Testis (tissue), 2 donors: ENCODE measurements at regions not wholly inside any gene's neighbourhood (a gene's known extent, or its start where the extent isn't known, plus 50 kb on each side); places are given as distances from the start of the nearest gene placed in this dataset.

Experiments
- DNase-seq: peaks from one replicate; pipeline ENCODE4 v3.0.0-alpha.2; 2019
- H3K27ac ChIP-seq, 2 donors: fragments of 200-600 bp; sonication (generic); one replicate each; pipeline ENCODE4 v1.5.1; 2019
- H3K27me3 ChIP-seq: fragments of 200-600 bp; sonication (generic); one replicate; pipeline ENCODE4 v1.5.1; 2019
- H3K36me3 ChIP-seq: fragments of 200-600 bp; sonication (generic); one replicate; pipeline ENCODE4 v1.5.1; 2017; ENCODE audit warnings: low read depth; ENCODE audit errors: missing control alignments
- H3K4me1 ChIP-seq: fragments of 200-600 bp; sonication (generic); one replicate; pipeline ENCODE4 v1.5.1; 2019
- H3K4me3 ChIP-seq, 2 donors: fragments of 200-600 bp; sonication (generic); one replicate each; pipeline ENCODE4 v1.5.1; 2017 to 2019
- H3K9me3 ChIP-seq: fragments of 200-600 bp; sonication (generic); one replicate; pipeline ENCODE4 v1.5.1; 2017
- POLR2A ChIP-seq: fragments of 450-650 bp; IDR thresholded peaks from one replicate; pipeline ENCODE4 v1.6.1; 2017; ENCODE audit warnings: antibody characterized with exemption, mild to moderate bottlenecking, moderate library complexity
- WGBS, 2 donors: methylation state at CpG; one replicate each; pipeline ENCODE4 v1.1.5; 2018; 5-methylcytosine and 5-hydroxymethylcytosine counted together
- intact Hi-C: fragments of 100-400 bp; cut with DNase I; formaldehyde crosslinking; loops from one replicate; pipeline ENCODE4 v1.15.1; 2023; ENCODE audit warnings: low total_unique reads
- TF ChIP-seq, protein P1 (sequence below), 3 experiments: fragments of 450-650 bp in 2 of 3; fragments of 200-600 bp in 1 of 3; sonication (generic) in 1 of 3; IDR thresholded peaks; one replicate each; pipeline ENCODE4 v1.5.1; 2016 to 2019; ENCODE audit warnings: antibody characterized with exemption in 3 of 3, mild to moderate bottlenecking in 2 of 3, moderate library complexity in 1 of 3

DNA sequence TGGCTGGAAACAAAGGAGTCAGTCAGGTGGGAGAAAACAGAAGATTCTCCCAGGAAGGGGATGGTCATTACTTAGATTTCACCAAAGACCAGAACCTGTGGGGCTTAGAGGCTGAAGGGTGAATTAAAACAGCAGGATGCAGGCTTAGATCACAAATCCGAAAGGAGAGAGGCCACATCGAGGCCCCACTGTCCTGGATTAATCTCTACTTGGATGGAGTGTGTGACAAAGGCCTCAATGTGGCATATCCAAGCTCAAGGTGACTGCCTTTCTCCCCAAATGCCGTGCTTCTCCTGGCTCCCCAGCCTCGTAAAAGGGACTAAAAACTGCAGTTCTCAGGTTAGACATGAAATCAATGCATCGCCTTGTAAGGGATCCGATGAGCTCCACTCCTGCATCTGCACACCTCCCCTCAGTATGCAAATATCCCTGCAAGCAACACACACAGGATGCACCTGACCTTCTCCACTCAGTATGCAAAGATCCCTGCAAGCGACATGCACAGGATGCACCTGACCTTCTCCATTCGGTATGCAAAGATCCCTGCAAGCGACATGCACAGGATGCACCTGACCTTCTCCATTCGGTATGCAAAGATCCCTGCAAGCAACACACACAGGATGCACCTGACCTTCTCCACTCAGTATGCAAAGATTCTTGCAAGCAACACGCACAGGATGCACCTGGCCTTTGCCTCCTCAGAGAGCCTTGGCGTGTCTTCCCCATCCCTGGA, 447.4 kb downstream of the BRD1 start:
- H3K27me3 ChIP-seq, result no peaks in the 10 kb centered on the region
- intact Hi-C loops, result no loop called here
- no peaks in the 10 kb centered on the region for H3K4me1 ChIP-seq
- no peak overlapping the region for H3K4me3 ChIP-seq
- no peak overlapping the region for H3K27ac ChIP-seq
- no peak for DNase-seq
- WGBS, 2 donors, result 70 to 73% methylated on average over 12 of the region's 12 CpGs
- no peaks in the 10 kb centered on the region for H3K36me3 ChIP-seq
- no peak for TF ChIP-seq POLR2A
- TF ChIP-seq, protein P1, sequence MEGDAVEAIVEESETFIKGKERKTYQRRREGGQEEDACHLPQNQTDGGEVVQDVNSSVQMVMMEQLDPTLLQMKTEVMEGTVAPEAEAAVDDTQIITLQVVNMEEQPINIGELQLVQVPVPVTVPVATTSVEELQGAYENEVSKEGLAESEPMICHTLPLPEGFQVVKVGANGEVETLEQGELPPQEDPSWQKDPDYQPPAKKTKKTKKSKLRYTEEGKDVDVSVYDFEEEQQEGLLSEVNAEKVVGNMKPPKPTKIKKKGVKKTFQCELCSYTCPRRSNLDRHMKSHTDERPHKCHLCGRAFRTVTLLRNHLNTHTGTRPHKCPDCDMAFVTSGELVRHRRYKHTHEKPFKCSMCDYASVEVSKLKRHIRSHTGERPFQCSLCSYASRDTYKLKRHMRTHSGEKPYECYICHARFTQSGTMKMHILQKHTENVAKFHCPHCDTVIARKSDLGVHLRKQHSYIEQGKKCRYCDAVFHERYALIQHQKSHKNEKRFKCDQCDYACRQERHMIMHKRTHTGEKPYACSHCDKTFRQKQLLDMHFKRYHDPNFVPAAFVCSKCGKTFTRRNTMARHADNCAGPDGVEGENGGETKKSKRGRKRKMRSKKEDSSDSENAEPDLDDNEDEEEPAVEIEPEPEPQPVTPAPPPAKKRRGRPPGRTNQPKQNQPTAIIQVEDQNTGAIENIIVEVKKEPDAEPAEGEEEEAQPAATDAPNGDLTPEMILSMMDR (IDR thresholded peaks at IDR 0.05), result no peak
- H3K9me3 ChIP-seq, result no peaks in the 10 kb centered on the region

DNA sequence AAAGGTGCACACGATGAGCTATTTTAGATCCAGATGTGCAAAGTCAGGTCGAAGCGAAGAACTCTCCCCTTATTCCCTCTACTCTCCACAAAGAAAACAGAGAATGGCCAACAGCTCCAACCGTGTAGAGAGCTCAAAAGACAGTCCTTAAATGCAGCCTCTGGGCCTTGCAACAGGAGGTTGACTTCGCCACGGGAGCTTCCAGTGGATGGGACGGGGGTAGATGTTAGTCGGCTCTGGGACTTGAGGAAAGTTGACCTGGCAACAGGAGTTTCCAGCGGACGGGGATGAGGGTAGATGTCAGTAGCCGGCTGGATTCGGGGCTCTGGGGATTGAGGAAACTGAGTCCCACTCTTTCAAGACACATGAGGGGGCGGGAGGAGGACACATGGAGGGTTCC, 450.4 kb downstream of the BRD1 start:
- TF ChIP-seq, protein P1 (IDR thresholded peaks at IDR 0.05), result no peak
- no peak for TF ChIP-seq POLR2A
- no peak for DNase-seq
- 78 to 80% methylated on average over 13 of the region's 13 CpGs for WGBS, 2 donors
- Histone ChIP-seq H3K27me3 (no peaks in the 10 kb centered on the region), H3K27ac (no peak overlapping the region), H3K4me1 (no peaks in the 10 kb centered on the region), H3K9me3 (no peaks in the 10 kb centered on the region), H3K36me3 (no peaks in the 10 kb centered on the region), H3K4me3 (no peak overlapping the region)
- intact Hi-C loops, result no loop called here

DNA sequence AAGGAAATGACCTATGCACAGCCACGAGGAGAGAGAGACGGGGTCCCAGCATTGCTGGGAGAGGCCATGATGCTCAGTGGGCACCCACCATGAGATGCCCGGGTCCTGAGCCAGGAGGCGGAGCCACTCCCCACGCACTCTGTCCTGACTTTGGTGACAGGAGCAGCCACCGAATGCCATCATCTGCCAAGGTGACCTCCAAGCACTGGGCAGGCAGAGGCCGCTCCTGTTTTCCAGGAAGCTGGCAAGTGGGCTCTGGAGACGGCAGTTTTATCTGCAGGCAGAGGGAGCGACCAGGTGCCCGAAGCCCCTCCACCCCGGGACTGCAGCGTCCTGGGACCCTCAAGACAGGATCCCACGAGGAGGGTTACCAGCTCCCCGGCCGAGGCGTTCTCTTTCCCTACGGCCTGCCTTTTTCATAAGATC, 453.9 kb downstream of the BRD1 start:
- TF ChIP-seq, protein P1 (IDR thresholded peaks at IDR 0.05), result no peak
- no peak for TF ChIP-seq POLR2A
- intact Hi-C loops, result no loop called here

DNA sequence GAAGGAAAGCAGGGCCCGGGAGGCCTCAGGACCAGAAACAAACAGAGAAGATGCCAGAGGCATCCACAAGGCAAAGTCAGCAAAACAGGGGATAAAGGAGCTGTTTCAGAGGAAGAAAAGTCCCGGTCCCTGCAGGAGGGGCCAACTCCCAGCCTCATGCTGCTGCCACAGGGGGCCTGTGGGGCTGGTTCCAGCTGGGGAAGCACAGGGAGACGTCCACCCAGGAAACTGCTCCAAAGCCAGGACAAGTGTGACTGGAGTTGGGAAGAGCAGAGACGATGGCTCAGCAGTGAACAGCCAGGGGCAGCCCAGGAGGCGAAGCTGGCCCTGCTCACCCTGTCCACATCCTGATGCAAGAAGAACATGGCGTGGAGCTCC, 454.4 kb downstream of the BRD1 start:
- WGBS, 2 donors, result 79 to 83% methylated on average over 6 of the region's 6 CpGs
- H3K36me3 ChIP-seq, result no peaks in the 10 kb centered on the region
- no peaks in the 10 kb centered on the region for H3K9me3 ChIP-seq
- DNase-seq, result no peak
- no peak overlapping the region for H3K27ac ChIP-seq
- H3K4me3 ChIP-seq, result no peak overlapping the region
- TF ChIP-seq POLR2A, result no peak
- TF ChIP-seq, protein P1 (IDR thresholded peaks at IDR 0.05), result no peak
- H3K4me1 ChIP-seq, result no peaks in the 10 kb centered on the region
- intact Hi-C loops, result no loop called here
- H3K27me3 ChIP-seq, result no peaks in the 10 kb centered on the region

More for the DNA sequence above, 453.9 kb downstream of the BRD1 start:
- H3K27me3 ChIP-seq, result no peaks in the 10 kb centered on the region
- no peak for DNase-seq
- no peak overlapping the region for H3K27ac ChIP-seq
- H3K9me3 ChIP-seq, result no peaks in the 10 kb centered on the region
- 80% methylated on average over 14 to 17 of the region's 17 CpGs for WGBS, 2 donors
- H3K4me1 ChIP-seq, result no peaks in the 10 kb centered on the region
- H3K4me3 ChIP-seq, result no peak overlapping the region
- H3K36me3 ChIP-seq, result no peaks in the 10 kb centered on the region
